WTC11 (cell line): ENCODE measurements at regions not wholly inside any gene's neighbourhood (a gene's known extent, or its start where the extent isn't known, plus 50 kb on each side); places are given as distances from the start of the nearest gene placed in this dataset.

Source experiments
- ATAC-seq: fragments of 200-7000 bp; cut with Tn5 transposase; 2 replicates; pipeline ENCODE4 v1.10.0; 2021; ENCODE audit warnings: mild to moderate bottlenecking, moderate library complexity
- CTCF ChIA-PET: fragments of 300-600 bp; sonication (Branson Sonifier 250); formaldehyde crosslinking; loops from one replicate; lab custom pipeline; 2021; ENCODE audit warnings: antibody characterized with exemption; lab: Charles Lee
- POLR2A ChIA-PET: fragments of 350-600 bp; sonication (Branson Sonifier 250); formaldehyde crosslinking; loops from one replicate; lab custom pipeline; 2021; ENCODE audit warnings: antibody characterized with exemption; lab: Charles Lee
- DNase-seq: peaks from one replicate; pipeline ENCODE4 v3.0.0; 2021; ENCODE audit warnings: low spot score
- H3K27ac Mint-ChIP-seq: 2 replicates; pipeline ENCODE4 v1.8.0; 2021; ENCODE audit warnings: mixed read lengths
- H3K27me3 Mint-ChIP-seq: 2 replicates; pipeline ENCODE4 v1.8.0; 2021; ENCODE audit warnings: low read depth, mild to moderate bottlenecking, moderate library complexity, mixed read lengths
- H3K36me3 Mint-ChIP-seq: 2 replicates; pipeline ENCODE4 v1.8.0; 2021; ENCODE audit warnings: mixed read lengths
- H3K4me1 Mint-ChIP-seq: 2 replicates; pipeline ENCODE4 v1.8.0; 2022; ENCODE audit warnings: mixed read lengths
- H3K4me3 Mint-ChIP-seq: 2 replicates; pipeline ENCODE4 v1.8.0; 2021; ENCODE audit warnings: mild to moderate bottlenecking, moderate library complexity, mixed read lengths
- H3K9me3 Mint-ChIP-seq: 2 replicates; pipeline ENCODE4 v1.8.0; 2021; ENCODE audit warnings: mixed read lengths
- CREM ChIP-seq: sonication (generic); formaldehyde crosslinking; IDR thresholded peaks from 2 replicates; pipeline ENCODE4 v1.8.1; 2022; ENCODE audit warnings: mild to moderate bottlenecking, missing genetic modification reagents, moderate library complexity
- ESRRA ChIP-seq: sonication (generic); formaldehyde crosslinking; IDR thresholded peaks from 2 replicates; pipeline ENCODE4 v1.8.1; 2022; ENCODE audit warnings: mild to moderate bottlenecking, missing genetic modification reagents, borderline replicate concordance
- JUN ChIP-seq: sonication (generic); formaldehyde crosslinking; IDR thresholded peaks from 2 replicates; pipeline ENCODE4 v1.8.0; 2023; ENCODE audit warnings: mild to moderate bottlenecking, missing genetic modification reagents
- MLX ChIP-seq: sonication (generic); formaldehyde crosslinking; IDR thresholded peaks from 2 replicates; pipeline ENCODE4 v1.8.1; 2023; ENCODE audit warnings: mild to moderate bottlenecking, missing genetic modification reagents, moderate library complexity
- NFE2L1 ChIP-seq: sonication (generic); formaldehyde crosslinking; IDR thresholded peaks from 2 replicates; pipeline ENCODE4 v1.8.1; 2023; ENCODE audit warnings: missing genetic modification reagents
- PRDM15 ChIP-seq: sonication (generic); formaldehyde crosslinking; IDR thresholded peaks from 2 replicates; pipeline ENCODE4 v1.8.0; 2022; ENCODE audit warnings: missing genetic modification reagents
- RELA ChIP-seq: sonication (generic); formaldehyde crosslinking; IDR thresholded peaks from 2 replicates; pipeline ENCODE4 v1.8.1; 2022; ENCODE audit warnings: missing genetic modification reagents, mild to moderate bottlenecking, borderline replicate concordance
- SMAD3 ChIP-seq: sonication (generic); formaldehyde crosslinking; IDR thresholded peaks from 2 replicates; pipeline ENCODE4 v1.8.0; 2022; ENCODE audit warnings: missing genetic modification reagents, mild to moderate bottlenecking, borderline replicate concordance
- SMAD4 ChIP-seq: sonication (generic); formaldehyde crosslinking; IDR thresholded peaks from 2 replicates; pipeline ENCODE4 v1.8.0; 2022; ENCODE audit warnings: mild to moderate bottlenecking, missing genetic modification reagents
- TEAD1 ChIP-seq: sonication (generic); formaldehyde crosslinking; IDR thresholded peaks from 2 replicates; pipeline ENCODE4 v1.8.0; 2022; ENCODE audit warnings: mild to moderate bottlenecking, missing genetic modification reagents
- ZMAT4 ChIP-seq: fragments of 250-450 bp; sonication (Bioruptor Pico); IDR thresholded peaks from 2 replicates; pipeline ENCODE4 v1.9.0; 2021; ENCODE audit warnings: mild to moderate bottlenecking
- ZNF317 ChIP-seq: sonication (generic); formaldehyde crosslinking; IDR thresholded peaks from 2 replicates; pipeline ENCODE4 v1.8.1; 2023; ENCODE audit warnings: low read depth, mild to moderate bottlenecking, moderate library complexity, missing genetic modification reagents, borderline replicate concordance
- ZNF423 ChIP-seq: fragments of 250-450 bp; sonication (Bioruptor Pico); IDR thresholded peaks from 2 replicates; pipeline ENCODE4 v2.1.2; 2022; ENCODE audit warnings: mild to moderate bottlenecking, moderate library complexity
- ZNF671 ChIP-seq: fragments of 250-450 bp; sonication (Bioruptor Pico); IDR thresholded peaks from 2 replicates; pipeline ENCODE4 v1.8.0; 2021; ENCODE audit warnings: mild to moderate bottlenecking
- TF ChIP-seq, protein P1 (sequence below): sonication (generic); formaldehyde crosslinking; IDR thresholded peaks from 2 replicates; pipeline ENCODE4 v1.8.1; 2023; ENCODE audit warnings: mild to moderate bottlenecking, missing genetic modification reagents, moderate library complexity
- TF ChIP-seq, protein P2 (sequence below): fragments of 250-450 bp; sonication (Bioruptor Pico); IDR thresholded peaks from 2 replicates; pipeline ENCODE4 v1.9.0; 2021; ENCODE audit warnings: moderate library complexity, mild to moderate bottlenecking, inconsistent platforms, borderline replicate concordance
- TF ChIP-seq, protein P3 (sequence below): sonication (generic); formaldehyde crosslinking; IDR thresholded peaks from 2 replicates; pipeline ENCODE4 v1.8.1; 2023; ENCODE audit warnings: mild to moderate bottlenecking, missing genetic modification reagents

DNA sequence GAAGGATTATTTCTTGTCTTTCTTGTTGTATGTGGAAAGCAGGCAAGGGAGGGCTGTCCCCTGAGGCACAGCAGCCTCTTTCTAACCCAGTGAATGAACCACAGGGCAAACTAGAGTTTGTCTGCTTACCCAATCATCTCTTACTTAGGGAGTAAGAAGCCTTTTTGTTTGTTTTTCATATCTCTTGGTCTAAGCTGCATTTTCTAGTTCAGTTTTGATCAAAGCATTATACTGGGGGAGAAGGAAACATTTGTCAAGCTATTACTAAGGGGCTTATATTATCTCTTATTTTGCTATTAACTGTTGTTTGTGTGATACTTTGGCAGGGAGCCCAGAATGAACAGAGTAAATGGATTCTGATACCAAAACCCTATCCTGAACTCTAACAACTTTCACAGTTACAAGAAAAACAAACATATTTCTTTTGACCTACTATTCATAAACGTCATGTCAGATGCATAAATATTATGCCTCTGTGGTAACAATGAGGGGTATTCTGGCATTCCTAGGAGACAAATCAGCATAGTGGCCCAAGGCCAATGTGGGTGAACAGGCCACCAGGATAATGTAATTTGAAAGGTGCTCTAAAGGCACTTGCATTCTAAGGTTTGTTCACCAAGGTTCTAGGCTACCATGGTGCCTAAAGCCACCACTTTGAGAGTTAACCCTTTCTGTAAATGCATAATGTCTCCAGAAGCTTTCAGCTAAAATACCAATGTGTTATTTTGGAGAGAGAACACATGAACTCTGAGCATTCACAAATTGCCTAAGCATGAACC lies 271.6 kb upstream of the ZPLD1 start:
- ChIA-PET POLR2A (no interaction called here), CTCF (no interaction called here)
- H3K9me3 Mint-ChIP-seq = no peaks in the 10 kb centered on the region
- ATAC-seq (no peak), DNase-seq (no peak)
- H3K36me3 Mint-ChIP-seq = no peaks in the 10 kb centered on the region
- no peaks in the 10 kb centered on the region for H3K4me1 Mint-ChIP-seq
- H3K4me3 Mint-ChIP-seq = no peak overlapping the region
- no peaks in the 10 kb centered on the region for H3K27me3 Mint-ChIP-seq
- H3K27ac Mint-ChIP-seq = no peak overlapping the region
- TF ChIP-seq, protein P1, sequence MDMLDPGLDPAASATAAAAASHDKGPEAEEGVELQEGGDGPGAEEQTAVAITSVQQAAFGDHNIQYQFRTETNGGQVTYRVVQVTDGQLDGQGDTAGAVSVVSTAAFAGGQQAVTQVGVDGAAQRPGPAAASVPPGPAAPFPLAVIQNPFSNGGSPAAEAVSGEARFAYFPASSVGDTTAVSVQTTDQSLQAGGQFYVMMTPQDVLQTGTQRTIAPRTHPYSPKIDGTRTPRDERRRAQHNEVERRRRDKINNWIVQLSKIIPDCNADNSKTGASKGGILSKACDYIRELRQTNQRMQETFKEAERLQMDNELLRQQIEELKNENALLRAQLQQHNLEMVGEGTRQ = no peak

- no peak for DNase-seq
Measured at GRCh38 chr3:102163818-102164154, 271.0 kb upstream of the ZPLD1 start.

More at GRCh38 chr3:102163818-102164154, 271.0 kb upstream of the ZPLD1 start:
- H3K4me1 Mint-ChIP-seq = no peaks in the 10 kb centered on the region
- H3K36me3 Mint-ChIP-seq = no peaks in the 10 kb centered on the region
- H3K27ac Mint-ChIP-seq = no peak overlapping the region
- H3K4me3 Mint-ChIP-seq = no peak overlapping the region
- no peaks in the 10 kb centered on the region for H3K9me3 Mint-ChIP-seq
- ChIA-PET CTCF (no interaction called here), POLR2A (no interaction called here)
- no peak for ATAC-seq
- no peaks in the 10 kb centered on the region for H3K27me3 Mint-ChIP-seq
- TF ChIP-seq RELA (CRISPR knock-in tag) = no peak
- TF ChIP-seq SMAD3 (CRISPR knock-in tag) = no peak
- TF ChIP-seq SMAD4 (CRISPR knock-in tag) = no peak
- TF ChIP-seq ZNF423 (CRISPR knock-in tag) = no peak
- TF ChIP-seq MLX (CRISPR knock-in tag) = no peak
- no peak for TF ChIP-seq NFE2L1 (CRISPR knock-in tag)
- TF ChIP-seq JUN (CRISPR knock-in tag) = no peak
- no peak for TF ChIP-seq TEAD1 (CRISPR knock-in tag)
- no peak for TF ChIP-seq ESRRA (CRISPR knock-in tag)
- no peak for TF ChIP-seq CREM
- no peak for TF ChIP-seq ZNF317 (CRISPR knock-in tag)
- TF ChIP-seq PRDM15 (CRISPR knock-in tag) = no peak
- TF ChIP-seq ZMAT4 = no peak
- TF ChIP-seq, protein P2, sequence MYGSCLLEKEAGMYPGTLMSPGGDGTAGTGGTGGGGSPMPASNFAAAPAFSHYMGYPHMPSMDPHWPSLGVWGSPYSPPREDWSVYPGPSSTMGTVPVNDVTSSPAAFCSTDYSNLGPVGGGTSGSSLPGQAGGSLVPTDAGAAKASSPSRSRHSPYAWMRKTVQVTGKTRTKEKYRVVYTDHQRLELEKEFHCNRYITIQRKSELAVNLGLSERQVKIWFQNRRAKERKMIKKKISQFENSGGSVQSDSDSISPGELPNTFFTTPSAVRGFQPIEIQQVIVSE = no peak
- TF ChIP-seq, protein P3, sequence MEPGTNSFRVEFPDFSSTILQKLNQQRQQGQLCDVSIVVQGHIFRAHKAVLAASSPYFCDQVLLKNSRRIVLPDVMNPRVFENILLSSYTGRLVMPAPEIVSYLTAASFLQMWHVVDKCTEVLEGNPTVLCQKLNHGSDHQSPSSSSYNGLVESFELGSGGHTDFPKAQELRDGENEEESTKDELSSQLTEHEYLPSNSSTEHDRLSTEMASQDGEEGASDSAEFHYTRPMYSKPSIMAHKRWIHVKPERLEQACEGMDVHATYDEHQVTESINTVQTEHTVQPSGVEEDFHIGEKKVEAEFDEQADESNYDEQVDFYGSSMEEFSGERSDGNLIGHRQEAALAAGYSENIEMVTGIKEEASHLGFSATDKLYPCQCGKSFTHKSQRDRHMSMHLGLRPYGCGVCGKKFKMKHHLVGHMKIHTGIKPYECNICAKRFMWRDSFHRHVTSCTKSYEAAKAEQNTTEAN (CRISPR knock-in tag) = no peak
- TF ChIP-seq ZNF671 (CRISPR knock-in tag) = no peak
